ENCODE measurements at regions not wholly inside any gene's neighbourhood (a gene's known extent, or its start where the extent isn't known, plus 50 kb on each side); places are given as distances from the start of the nearest gene placed in this dataset.

DNA sequence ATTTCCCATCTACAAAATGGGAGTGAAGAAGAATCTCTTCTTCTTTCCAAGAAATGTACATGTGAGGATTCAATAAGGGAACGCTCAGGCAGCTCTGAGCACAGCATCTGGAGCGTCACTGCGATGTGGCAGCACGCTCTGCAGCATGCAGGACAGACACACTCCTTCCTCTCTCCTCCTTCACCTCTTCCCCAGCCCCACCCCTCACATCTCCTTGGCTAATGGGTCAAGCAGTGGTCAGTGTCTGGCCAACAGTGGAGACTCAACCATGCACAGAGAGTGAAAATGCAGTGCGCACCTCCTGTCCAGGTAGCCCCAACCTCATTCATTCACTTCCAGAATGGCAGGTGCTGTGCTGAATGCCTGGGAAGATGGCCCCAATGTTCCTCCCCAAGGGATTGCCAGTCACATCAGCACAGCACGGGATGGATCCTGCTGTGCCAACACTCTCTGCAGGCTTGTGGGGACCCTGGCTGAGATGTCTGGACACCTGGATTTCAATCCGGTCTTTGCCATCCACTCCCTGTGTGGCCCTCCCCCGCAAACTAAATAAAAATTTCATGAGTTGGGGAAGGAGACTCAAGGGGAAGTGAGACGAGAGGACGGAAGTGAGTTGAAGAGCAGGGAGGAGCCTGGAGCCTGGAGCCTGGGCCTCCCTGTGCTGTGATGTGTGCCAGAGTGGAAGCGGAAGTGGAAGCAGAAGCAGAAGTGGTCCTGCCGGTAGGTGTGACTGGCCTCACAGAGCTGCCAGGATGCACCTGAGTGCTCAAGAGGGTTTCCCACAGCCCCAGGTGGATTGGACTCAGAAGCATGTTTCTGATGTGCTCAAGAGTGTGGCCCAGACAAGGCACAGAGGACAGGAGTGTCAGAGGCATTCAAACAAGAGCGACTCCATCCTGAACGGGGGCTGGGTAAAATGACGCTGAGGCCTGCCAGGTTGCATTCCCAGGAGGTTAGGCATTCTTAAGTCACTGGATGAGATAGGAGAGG lies 163.9 kb downstream of the SMAD6 start:
- DNase-seq: no peak
- 92% methylated on average over 15 of the region's 15 CpGs for WGBS

DNA sequence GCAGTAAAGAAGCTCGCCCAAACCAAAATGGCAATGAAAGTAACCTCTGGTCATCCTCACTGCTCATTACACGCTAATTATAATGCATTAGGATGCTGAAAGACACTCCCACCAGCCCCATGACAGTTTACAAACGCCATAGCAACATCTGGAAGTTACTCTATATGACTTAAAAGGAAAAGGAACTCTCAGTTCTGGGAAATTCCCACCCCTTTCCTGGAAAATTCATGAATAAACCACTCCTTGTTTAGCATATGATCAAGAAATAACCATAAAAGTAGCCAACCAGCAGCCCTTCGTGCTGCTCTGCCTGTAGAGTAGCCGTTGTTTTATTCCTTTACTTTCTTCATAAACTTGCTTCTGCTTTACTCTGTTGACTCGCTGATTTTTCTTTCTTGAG lies 164.6 kb downstream of the SMAD6 start:
- Histone ChIP-seq H3K14ac (ENCODE audit: low read length in 2 of 2) (no peak overlapping the region), H2AFZ (ENCODE audit: low read depth, low read length) (no peak overlapping the region), H4K91ac (ENCODE audit: low read length) (no peak overlapping the region), H3K9me3 (ENCODE audit: control insufficient read depth, low read length) (no peaks in the 10 kb centered on the region), H3K27ac (ENCODE audit: low read length, poor library complexity, severe bottlenecking) (no peak overlapping the region), H3K23ac (ENCODE audit: low read length in 2 of 2) (no peak overlapping the region), H2BK120ac (ENCODE audit: low read depth, low read length) (no peak overlapping the region), H3K27me3 (ENCODE audit: control insufficient read depth in 1 of 2, insufficient read depth in 1 of 2, low read length in 2 of 2) (peaks cover 0 to 4% of the 10 kb centered on the region in 2 experiments), H3K36me3 (ENCODE audit: control insufficient read depth in 1 of 2, insufficient read depth in 2 of 2, low read depth in 1 of 2, low read length in 2 of 2) (peaks cover 4 to 41% of the 10 kb centered on the region in 2 experiments), H3K79me1 (replicated peaks; ENCODE audit: low read length, poor library complexity, severe bottlenecking) (no peaks in the 10 kb centered on the region), H2AK5ac (ENCODE audit: low read length, severe bottlenecking) (no peak overlapping the region), H2BK12ac (ENCODE audit: low read length in 2 of 2) (no peak overlapping the region), H4K8ac (ENCODE audit: low read length) (no peak overlapping the region), H2BK5ac (ENCODE audit: low read depth, low read length, poor library complexity, severe bottlenecking) (no peak overlapping the region), H3K4me3 (ENCODE audit: insufficient read depth in 1 of 2, low read depth in 1 of 2, low read length in 2 of 2) (no peak overlapping the region), H3K4ac (ENCODE audit: low read depth in 1 of 2, low read length in 2 of 2) (no peak overlapping the region), H3K4me2 (ENCODE audit: low read length, poor library complexity, severe bottlenecking) (no peak overlapping the region), H2BK15ac (ENCODE audit: low read depth, poor library complexity, severe bottlenecking) (no peak overlapping the region), H3K9ac (ENCODE audit: low read length) (no peak overlapping the region), H3K4me1 (ENCODE audit: control insufficient read depth, insufficient read depth, low read depth, low read length) (peaks cover 3% of the 10 kb centered on the region), H3K18ac (ENCODE audit: low read depth in 1 of 2, low read length in 2 of 2) (no peak overlapping the region)
- DNase-seq: peak; percentile 29
- 95% methylated on average over 6 of the region's 6 CpGs for WGBS

More for the DNA sequence above, 163.9 kb downstream of the SMAD6 start:
- Histone ChIP-seq H3K79me1 (replicated peaks; ENCODE audit: low read length, poor library complexity, severe bottlenecking) (no peaks in the 10 kb centered on the region), H3K4me2 (ENCODE audit: low read length, poor library complexity, severe bottlenecking) (no peak overlapping the region), H2BK120ac (ENCODE audit: low read depth, low read length) (no peak overlapping the region), H3K36me3 (ENCODE audit: control insufficient read depth in 1 of 2, insufficient read depth in 2 of 2, low read depth in 1 of 2, low read length in 2 of 2) (peaks cover 4 to 48% of the 10 kb centered on the region in 2 experiments), H4K91ac (ENCODE audit: low read length) (no peak overlapping the region), H3K23ac (ENCODE audit: low read length in 2 of 2) (no peak overlapping the region), H3K27ac (ENCODE audit: low read length, poor library complexity, severe bottlenecking) (no peak overlapping the region), H2BK12ac (ENCODE audit: low read length in 2 of 2) (no peak overlapping the region), H2AK5ac (ENCODE audit: low read length, severe bottlenecking) (no peak overlapping the region), H2BK5ac (ENCODE audit: low read depth, low read length, poor library complexity, severe bottlenecking) (no peak overlapping the region), H3K4me1 (ENCODE audit: control insufficient read depth, insufficient read depth, low read depth, low read length) (peaks cover 3% of the 10 kb centered on the region), H3K27me3 (ENCODE audit: control insufficient read depth in 1 of 2, insufficient read depth in 1 of 2, low read length in 2 of 2) (peaks cover 0 to 4% of the 10 kb centered on the region in 2 experiments), H4K8ac (ENCODE audit: low read length) (no peak overlapping the region), H3K4ac (ENCODE audit: low read depth in 1 of 2, low read length in 2 of 2) (no peak overlapping the region), H3K4me3 (ENCODE audit: insufficient read depth in 1 of 2, low read depth in 1 of 2, low read length in 2 of 2) (no peak overlapping the region), H2AFZ (ENCODE audit: low read depth, low read length) (no peak overlapping the region), H3K9ac (ENCODE audit: low read length) (no peak overlapping the region), H2BK15ac (ENCODE audit: low read depth, poor library complexity, severe bottlenecking) (no peak overlapping the region), H3K18ac (ENCODE audit: low read depth in 1 of 2, low read length in 2 of 2) (no peak overlapping the region), H3K9me3 (ENCODE audit: control insufficient read depth, low read length) (no peaks in the 10 kb centered on the region), H3K14ac (ENCODE audit: low read length in 2 of 2) (no peak overlapping the region)

DNA sequence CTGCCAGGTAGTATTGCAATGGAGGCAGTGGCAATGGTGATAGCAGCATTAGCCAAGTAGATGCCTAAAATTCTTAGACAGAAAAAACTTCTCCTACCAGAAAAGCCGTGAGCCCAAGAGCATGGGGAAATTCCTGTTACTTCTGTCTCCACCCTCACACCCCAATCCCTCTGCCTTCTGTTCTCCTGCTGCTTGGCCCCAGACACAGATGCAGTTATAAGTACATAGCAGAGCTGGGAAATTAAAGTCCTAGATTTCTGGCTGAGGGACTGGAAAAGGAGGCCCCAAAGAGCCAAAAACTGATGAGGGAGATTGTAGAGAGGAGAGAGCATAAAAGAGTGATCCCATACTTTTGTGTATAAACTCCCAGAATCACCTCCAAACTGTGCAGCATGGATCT lies 166.9 kb downstream of the SMAD6 start:
- Histone ChIP-seq H4K91ac (ENCODE audit: low read length) (no peak overlapping the region), H2BK120ac (ENCODE audit: low read depth, low read length) (no peak overlapping the region), H2BK15ac (ENCODE audit: low read depth, poor library complexity, severe bottlenecking) (no peak overlapping the region), H3K4me2 (ENCODE audit: low read length, poor library complexity, severe bottlenecking) (no peak overlapping the region), H2BK5ac (ENCODE audit: low read depth, low read length, poor library complexity, severe bottlenecking) (no peak overlapping the region), H2AK5ac (ENCODE audit: low read length, severe bottlenecking) (no peak overlapping the region), H3K27ac (ENCODE audit: low read length, poor library complexity, severe bottlenecking) (no peak overlapping the region), H2BK12ac (ENCODE audit: low read length in 2 of 2) (no peak overlapping the region), H3K9ac (ENCODE audit: low read length) (no peak overlapping the region), H3K4ac (ENCODE audit: low read depth in 1 of 2, low read length in 2 of 2) (no peak overlapping the region), H3K4me1 (ENCODE audit: control insufficient read depth, insufficient read depth, low read depth, low read length) (no peaks in the 10 kb centered on the region), H3K9me3 (ENCODE audit: control insufficient read depth, low read length) (no peaks in the 10 kb centered on the region), H3K36me3 (ENCODE audit: control insufficient read depth in 1 of 2, insufficient read depth in 2 of 2, low read depth in 1 of 2, low read length in 2 of 2) (peaks cover 4 to 34% of the 10 kb centered on the region in 2 experiments), H3K4me3 (ENCODE audit: insufficient read depth in 1 of 2, low read depth in 1 of 2, low read length in 2 of 2) (no peak overlapping the region), H3K27me3 (ENCODE audit: control insufficient read depth in 1 of 2, insufficient read depth in 1 of 2, low read length in 2 of 2) (peaks cover 0 to 4% of the 10 kb centered on the region in 2 experiments), H3K18ac (ENCODE audit: low read depth in 1 of 2, low read length in 2 of 2) (no peak overlapping the region), H3K23ac (ENCODE audit: low read length in 2 of 2) (no peak overlapping the region), H4K8ac (ENCODE audit: low read length) (no peak overlapping the region), H3K79me1 (replicated peaks; ENCODE audit: low read length, poor library complexity, severe bottlenecking) (no peaks in the 10 kb centered on the region), H2AFZ (ENCODE audit: low read depth, low read length) (no peak overlapping the region), H3K14ac (ENCODE audit: low read length in 2 of 2) (no peak overlapping the region)
- WGBS: 67% methylated on average over 1 of the region's 1 CpG
- DNase-seq: no peak

DNA sequence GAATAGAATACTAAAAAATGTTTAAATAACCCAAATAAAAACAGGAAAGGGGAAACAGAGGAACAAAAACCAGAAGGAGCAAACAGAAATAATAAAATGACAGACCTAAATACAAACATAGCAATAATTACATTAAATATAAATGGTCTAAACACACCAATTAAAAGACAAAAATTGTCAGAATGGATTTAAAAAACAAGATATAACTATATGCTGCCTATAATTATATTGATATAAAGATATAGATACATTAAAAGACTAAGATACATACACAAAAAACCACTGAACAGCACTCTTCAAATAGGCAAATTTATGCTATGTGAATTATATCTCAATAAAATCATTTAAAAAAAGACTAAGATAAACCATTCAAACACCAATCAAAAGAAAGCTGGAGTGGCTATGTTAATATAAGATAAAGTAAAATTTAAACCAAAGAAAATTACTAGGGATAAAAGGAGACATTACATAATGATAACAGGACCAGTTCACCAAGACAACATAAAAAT lies 168.9 kb downstream of the SMAD6 start:
- no peak overlapping the region for H3K4me3 ChIP-seq (ENCODE audit: insufficient read depth in 1 of 2, low read depth in 1 of 2, low read length in 2 of 2)
- H3K36me3 ChIP-seq (ENCODE audit: control insufficient read depth in 1 of 2, insufficient read depth in 2 of 2, low read depth in 1 of 2, low read length in 2 of 2): peaks cover 3 to 19% of the 10 kb centered on the region in 2 experiments
- H2BK120ac ChIP-seq (ENCODE audit: low read depth, low read length): no peak overlapping the region
- no peaks in the 10 kb centered on the region for H3K9me3 ChIP-seq (ENCODE audit: control insufficient read depth, low read length)
- H3K27me3 ChIP-seq (ENCODE audit: control insufficient read depth in 1 of 2, insufficient read depth in 1 of 2, low read length in 2 of 2): peaks cover 0 to 4% of the 10 kb centered on the region in 2 experiments
- H3K23ac ChIP-seq (ENCODE audit: low read length in 2 of 2): no peak overlapping the region
- no peak overlapping the region for H3K14ac ChIP-seq (ENCODE audit: low read length in 2 of 2)
- no peak overlapping the region for H2BK15ac ChIP-seq (ENCODE audit: low read depth, poor library complexity, severe bottlenecking)
- no peak overlapping the region for H2AK5ac ChIP-seq (ENCODE audit: low read length, severe bottlenecking)
- H2AFZ ChIP-seq (ENCODE audit: low read depth, low read length): no peak overlapping the region
- no peak overlapping the region for H3K4ac ChIP-seq (ENCODE audit: low read depth in 1 of 2, low read length in 2 of 2)
- H2BK5ac ChIP-seq (ENCODE audit: low read depth, low read length, poor library complexity, severe bottlenecking): no peak overlapping the region
- no peak overlapping the region for H3K27ac ChIP-seq (ENCODE audit: low read length, poor library complexity, severe bottlenecking)
- H2BK12ac ChIP-seq (ENCODE audit: low read length in 2 of 2): no peak overlapping the region
- H3K4me1 ChIP-seq (ENCODE audit: control insufficient read depth, insufficient read depth, low read depth, low read length): no peaks in the 10 kb centered on the region
- DNase-seq: no peak
- no peaks in the 10 kb centered on the region for H3K79me1 ChIP-seq (replicated peaks; ENCODE audit: low read length, poor library complexity, severe bottlenecking)
- H3K4me2 ChIP-seq (ENCODE audit: low read length, poor library complexity, severe bottlenecking): no peak overlapping the region
- H4K91ac ChIP-seq (ENCODE audit: low read length): no peak overlapping the region
- no peak overlapping the region for H4K8ac ChIP-seq (ENCODE audit: low read length)
- H3K9ac ChIP-seq (ENCODE audit: low read length): no peak overlapping the region
- H3K18ac ChIP-seq (ENCODE audit: low read depth in 1 of 2, low read length in 2 of 2): no peak overlapping the region

All from mesenchymal stem cell (in vitro differentiated cells and primary cell).